GM12873 (cell line): ENCODE measurements at regions not wholly inside any gene's neighbourhood (a gene's known extent, or its start where the extent isn't known, plus 50 kb on each side); places are given as distances from the start of the nearest gene placed in this dataset.

ENCODE experiments used
- CTCF ChIP-seq: IDR thresholded peaks from 2 replicates; pipeline ENCODE4 v1.5.1; 2012; ENCODE audit warnings: low read depth, mild to moderate bottlenecking, moderate library complexity, low read length, control low read depth; ENCODE audit not compliant: insufficient read depth; ENCODE audit errors: missing control alignments

- no peak for TF ChIP-seq CTCF
These were observed 109.6 kb downstream of the APOB start for GRCh38 chr2:20934236-20934635.

- no peak for TF ChIP-seq CTCF
These were observed 110.2 kb downstream of the APOB start for GRCh38 chr2:20933714-20934113.

- TF ChIP-seq CTCF = no peak
These were observed 108.4 kb upstream of the LDAH start for GRCh38 chr2:20931346-20931745.

- TF ChIP-seq CTCF = no peak
These were observed 108.0 kb upstream of the LDAH start for GRCh38 chr2:20930928-20931327.

- no peak for TF ChIP-seq CTCF
These were observed 106.8 kb upstream of the LDAH start for GRCh38 chr2:20929721-20930120.

GRCh38 chr2:20928617-20929016, 105.7 kb upstream of the LDAH start:
- no peak for TF ChIP-seq CTCF

GRCh38 chr2:20925265-20925889, 102.5 kb upstream of the LDAH start:
- TF ChIP-seq CTCF = no peak
